Osteoblast (primary cell): ENCODE measurements at regions not wholly inside any gene's neighbourhood (a gene's known extent, or its start where the extent isn't known, plus 50 kb on each side); places are given as distances from the start of the nearest gene placed in this dataset.

ENCODE experiments used
- DNase-seq: peaks from one replicate; pipeline ENCODE4 v3.0.0; 2011; ENCODE audit warnings: low spot score, mixed read lengths; ENCODE audit not compliant: insufficient read length; ENCODE audit errors: missing footprints
- H2AFZ ChIP-seq: 2 replicates; pipeline ENCODE4 v1.6.0; 2011; ENCODE audit warnings: mild to moderate bottlenecking, low read length
- H3K27ac ChIP-seq: 2 replicates; pipeline ENCODE4 v1.5.1; 2011; ENCODE audit warnings: mild to moderate bottlenecking, low read depth, low read length, moderate library complexity
- H3K27me3 ChIP-seq: 2 replicates; pipeline ENCODE4 v1.6.0; 2012; ENCODE audit warnings: mild to moderate bottlenecking, control low read depth, inconsistent platforms, low read length, moderate library complexity; ENCODE audit not compliant: insufficient read depth
- H3K36me3 ChIP-seq: 2 replicates; pipeline ENCODE4 v1.5.1; 2011; ENCODE audit warnings: mild to moderate bottlenecking, low read length, control low read depth, moderate library complexity; ENCODE audit not compliant: insufficient read depth
- H3K4me1 ChIP-seq: 2 replicates; pipeline ENCODE4 v1.5.1; 2011; ENCODE audit warnings: mild to moderate bottlenecking, low read length, control low read depth, moderate library complexity; ENCODE audit not compliant: insufficient read depth
- H3K4me2 ChIP-seq: 2 replicates; pipeline ENCODE4 v1.6.0; 2011; ENCODE audit warnings: mild to moderate bottlenecking, low read length; ENCODE audit not compliant: insufficient read depth
- H3K4me3 ChIP-seq: fragments of 200-600 bp; sonication (generic); 3 replicates; pipeline ENCODE4 v1.5.1; 2012; ENCODE audit warnings: mild to moderate bottlenecking, low read length, inconsistent platforms; ENCODE audit not compliant: insufficient read depth
- H3K79me2 ChIP-seq: 2 replicates; pipeline ENCODE4 v1.6.0; 2012; ENCODE audit warnings: mild to moderate bottlenecking, low read length, control low read depth, inconsistent platforms; ENCODE audit not compliant: insufficient read depth
- H3K9me3 ChIP-seq: 2 replicates; pipeline ENCODE4 v1.5.1; 2011; ENCODE audit warnings: low read depth, low read length, control low read depth
- H4K20me1 ChIP-seq: 2 replicates; pipeline ENCODE4 v1.6.0; 2012; ENCODE audit warnings: mild to moderate bottlenecking, low read length, control low read depth; ENCODE audit not compliant: insufficient read depth
- TF ChIP-seq, protein P1 (sequence below): IDR thresholded peaks from 2 replicates; pipeline ENCODE4 v1.5.1; 2011; ENCODE audit warnings: mild to moderate bottlenecking, low read depth, low read length, moderate library complexity; ENCODE audit errors: extremely low read depth

DNA sequence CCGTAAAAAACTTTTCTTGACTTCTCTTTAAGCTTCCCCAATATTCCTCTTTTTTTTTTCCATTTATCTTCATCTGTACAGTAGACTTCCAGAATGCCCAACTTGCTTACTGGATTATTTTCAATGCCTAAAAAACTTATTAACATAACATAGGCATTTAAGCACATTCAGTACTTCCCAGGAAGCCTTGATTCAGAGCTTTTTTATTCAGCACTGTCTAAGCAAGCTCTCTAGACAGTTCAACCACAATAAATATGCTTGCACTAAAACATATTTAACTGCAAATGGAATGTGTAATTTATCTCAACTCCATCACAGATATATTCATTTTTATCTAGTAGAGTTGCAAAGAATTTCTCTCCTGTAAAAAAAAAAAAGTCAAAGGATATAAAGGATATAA lies 997.8 kb downstream of the ARAP2 start:
- H3K4me2 ChIP-seq: no peak overlapping the region
- H3K9me3 ChIP-seq: no peaks in the 10 kb centered on the region
- no peaks in the 10 kb centered on the region for H3K27me3 ChIP-seq
- no peaks in the 10 kb centered on the region for H4K20me1 ChIP-seq
- H3K4me1 ChIP-seq: no peaks in the 10 kb centered on the region
- TF ChIP-seq, protein P1, sequence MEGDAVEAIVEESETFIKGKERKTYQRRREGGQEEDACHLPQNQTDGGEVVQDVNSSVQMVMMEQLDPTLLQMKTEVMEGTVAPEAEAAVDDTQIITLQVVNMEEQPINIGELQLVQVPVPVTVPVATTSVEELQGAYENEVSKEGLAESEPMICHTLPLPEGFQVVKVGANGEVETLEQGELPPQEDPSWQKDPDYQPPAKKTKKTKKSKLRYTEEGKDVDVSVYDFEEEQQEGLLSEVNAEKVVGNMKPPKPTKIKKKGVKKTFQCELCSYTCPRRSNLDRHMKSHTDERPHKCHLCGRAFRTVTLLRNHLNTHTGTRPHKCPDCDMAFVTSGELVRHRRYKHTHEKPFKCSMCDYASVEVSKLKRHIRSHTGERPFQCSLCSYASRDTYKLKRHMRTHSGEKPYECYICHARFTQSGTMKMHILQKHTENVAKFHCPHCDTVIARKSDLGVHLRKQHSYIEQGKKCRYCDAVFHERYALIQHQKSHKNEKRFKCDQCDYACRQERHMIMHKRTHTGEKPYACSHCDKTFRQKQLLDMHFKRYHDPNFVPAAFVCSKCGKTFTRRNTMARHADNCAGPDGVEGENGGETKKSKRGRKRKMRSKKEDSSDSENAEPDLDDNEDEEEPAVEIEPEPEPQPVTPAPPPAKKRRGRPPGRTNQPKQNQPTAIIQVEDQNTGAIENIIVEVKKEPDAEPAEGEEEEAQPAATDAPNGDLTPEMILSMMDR: no peak
- no peaks in the 10 kb centered on the region for H3K79me2 ChIP-seq
- H3K27ac ChIP-seq: no peak overlapping the region
- no peaks in the 10 kb centered on the region for H3K36me3 ChIP-seq
- H3K4me3 ChIP-seq: no peak overlapping the region
- DNase-seq: no peak
- no peak overlapping the region for H2AFZ ChIP-seq

DNA sequence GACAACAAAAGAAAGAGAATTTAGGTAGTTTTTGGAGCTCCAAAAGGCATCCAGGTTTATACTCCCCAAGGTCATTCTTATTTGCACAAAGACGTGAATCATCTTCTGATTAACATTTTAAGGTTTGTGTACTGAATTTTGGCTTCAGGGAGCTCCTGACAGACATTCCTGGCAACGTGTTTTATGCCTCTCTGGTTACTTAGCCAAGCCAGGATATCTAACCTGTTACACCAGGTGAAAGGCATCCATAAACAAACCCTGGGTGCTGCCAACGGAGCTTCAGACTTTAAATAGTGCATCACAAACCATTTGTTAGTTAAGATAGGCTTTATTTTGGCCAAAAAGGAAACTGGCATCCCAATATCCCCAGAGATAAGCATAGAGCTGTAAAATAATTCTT lies 997.3 kb downstream of the ARAP2 start:
- Histone ChIP-seq H4K20me1 (no peaks in the 10 kb centered on the region), H3K9me3 (no peaks in the 10 kb centered on the region), H3K79me2 (no peaks in the 10 kb centered on the region), H3K4me1 (no peaks in the 10 kb centered on the region), H3K4me2 (no peak overlapping the region), H3K27me3 (no peaks in the 10 kb centered on the region), H3K36me3 (no peaks in the 10 kb centered on the region), H2AFZ (no peak overlapping the region), H3K4me3 (no peak overlapping the region), H3K27ac (no peak overlapping the region)
- TF ChIP-seq, protein P1: no peak
- no peak for DNase-seq

DNA sequence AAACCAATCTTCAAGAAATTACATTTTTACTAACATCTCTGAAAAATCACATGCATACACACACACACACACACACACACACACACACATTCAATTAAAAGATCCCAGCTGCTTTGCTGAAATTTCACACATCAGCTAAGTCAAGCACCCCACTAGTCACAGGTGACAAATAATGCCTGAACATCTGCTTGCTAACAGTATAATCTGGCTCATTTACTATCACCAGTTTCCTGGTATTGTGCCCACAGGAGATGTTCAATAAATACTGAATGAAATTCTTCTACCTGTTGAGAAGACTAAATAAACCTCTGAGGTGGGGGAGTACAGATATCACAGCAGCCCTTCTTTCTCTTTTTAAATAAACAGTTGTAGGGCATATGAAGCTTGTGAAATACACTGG lies 994.0 kb downstream of the ARAP2 start:
- no peak for DNase-seq
- no peak overlapping the region for H3K4me2 ChIP-seq
- H2AFZ ChIP-seq: no peak overlapping the region
- no peaks in the 10 kb centered on the region for H3K79me2 ChIP-seq
- H3K36me3 ChIP-seq: no peaks in the 10 kb centered on the region
- TF ChIP-seq, protein P1: no peak
- no peaks in the 10 kb centered on the region for H3K9me3 ChIP-seq
- H3K27me3 ChIP-seq: no peaks in the 10 kb centered on the region
- H3K4me1 ChIP-seq: no peaks in the 10 kb centered on the region
- H3K27ac ChIP-seq: no peak overlapping the region
- no peaks in the 10 kb centered on the region for H4K20me1 ChIP-seq
- H3K4me3 ChIP-seq: no peak overlapping the region

DNA sequence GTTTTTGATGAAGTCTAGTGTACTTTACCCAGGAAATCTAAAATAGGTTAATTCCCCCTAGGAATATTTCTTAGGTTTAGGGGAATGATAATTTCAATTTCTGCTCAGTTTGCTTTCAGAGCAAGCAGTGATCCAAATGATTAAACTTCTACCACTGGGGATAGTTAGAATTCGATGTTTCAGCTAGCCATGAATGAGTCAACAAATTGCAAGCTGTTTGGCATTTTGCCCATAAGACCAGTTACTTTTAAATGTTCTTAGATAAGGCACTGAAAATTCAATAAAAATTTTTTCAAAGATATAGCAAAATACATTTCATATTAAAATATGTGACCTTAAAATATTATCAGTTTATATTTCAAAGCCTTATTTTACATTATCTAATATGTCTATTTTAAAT lies 993.6 kb downstream of the ARAP2 start:
- Histone ChIP-seq H2AFZ (no peak overlapping the region), H3K4me3 (no peak overlapping the region), H3K79me2 (no peaks in the 10 kb centered on the region), H3K36me3 (no peaks in the 10 kb centered on the region), H3K27ac (no peak overlapping the region), H3K9me3 (no peaks in the 10 kb centered on the region), H3K4me2 (no peak overlapping the region), H4K20me1 (no peaks in the 10 kb centered on the region), H3K4me1 (no peaks in the 10 kb centered on the region), H3K27me3 (no peaks in the 10 kb centered on the region)
- TF ChIP-seq, protein P1: no peak
- no peak for DNase-seq
